22Rv1 (cell line): ENCODE measurements at regions not wholly inside any gene's neighbourhood (a gene's known extent, or its start where the extent isn't known, plus 50 kb on each side); places are given as distances from the start of the nearest gene placed in this dataset.

Source experiments
- CTCF ChIP-seq: fragments of 450-650 bp; IDR thresholded peaks from 2 replicates; pipeline ENCODE4 v1.5.1; 2017; ENCODE audit warnings: mild to moderate bottlenecking
- ZFX ChIP-seq: fragments of 450-650 bp; IDR thresholded peaks from 2 replicates; pipeline ENCODE4 v1.6.1; 2017; ENCODE audit warnings: antibody characterized with exemption, borderline replicate concordance

- TF ChIP-seq CTCF (no peak), ZFX (no peak)
Observed at GRCh38 chr17:72344613-72345012, 223.8 kb downstream of the SOX9 start.
